ENCODE measurements at regions not wholly inside any gene's neighbourhood (a gene's known extent, or its start where the extent isn't known, plus 50 kb on each side); places are given as distances from the start of the nearest gene placed in this dataset.

- TF ChIP-seq MEF2A (IDR thresholded peaks at IDR 0.05; ENCODE audit: insufficient read depth, low read depth, low read length) = no peak
- TF ChIP-seq NFIC (IDR thresholded peaks at IDR 0.05; ENCODE audit: low read depth, low read length) = peak; percentile 25; the same call in 1 of the 2 replicates
- TF ChIP-seq PAX5 (IDR thresholded peaks at IDR 0.05; ENCODE audit: borderline replicate concordance, low read depth, low read length) = 0 out of 2 replicates have a peak, but pooled peaks have one; percentile 9
- peak; percentile 53 for TF ChIP-seq ATF2 (IDR thresholded peaks at IDR 0.05; ENCODE audit: low read length)
- no peak for TF ChIP-seq USF1 (IDR thresholded peaks at IDR 0.05; ENCODE audit: borderline replicate concordance, extremely low read length, insufficient read depth, low read depth, low read length)
These were observed 301.5 kb upstream of the MGAT5 start (continued) for GRCh38 chr2:133952420-133952819.

GRCh38 chr2:133952896-133953295 is 301.0 kb upstream of the MGAT5 start:
- Histone ChIP-seq H4K20me1 (ENCODE audit: control insufficient read depth, insufficient read depth) (no peaks in the 10 kb centered on the region), H3K4me3 (no peak overlapping the region), H3K4me1 (ENCODE audit: control insufficient read depth, insufficient read depth, low read length) (peaks cover 46% of the 10 kb centered on the region), H3K27me3 (replicated peaks in 1 of 2; ENCODE audit: control insufficient read depth in 2 of 2, insufficient read depth in 2 of 2, low read length in 1 of 2) (no peaks in the 10 kb centered on the region), H3K9me3 (replicated peaks; ENCODE audit: control insufficient read depth, insufficient read depth, low read length) (no peaks in the 10 kb centered on the region; the same call in 2 of the 3 replicates), H3K79me2 (ENCODE audit: control insufficient read depth, insufficient read depth, low read length) (no peaks in the 10 kb centered on the region), H3K4me2 (ENCODE audit: control insufficient read depth, insufficient read depth) (peak overlapping the region; percentile 66), H2AFZ (ENCODE audit: control insufficient read depth, low read depth, low read length) (peak overlapping the region; percentile 31), H3K36me3 (ENCODE audit: control insufficient read depth in 2 of 2, insufficient read depth in 2 of 2, low read length in 1 of 2) (no peaks in the 10 kb centered on the region), H3K9ac (ENCODE audit: control insufficient read depth, insufficient read depth, low read length) (no peak overlapping the region), H3K27ac (ENCODE audit: control insufficient read depth, insufficient read depth) (peak overlapping the region; percentile 42)
- FAIRE-seq = no peak
- SMC1A ChIA-PET (ENCODE audit: uncharacterized antibody, unreplicated experiment) = interaction anchor here (1.0 kb wide), 2 partner anchors 142 to 166 kb away, joined by 3 read pairs; no protein-coding TSS in a partner anchor
- POLR2A ChIA-PET = interaction anchor here (1.3 kb wide), 1 partner anchor 16 kb away, joined by 3 read pairs; no protein-coding TSS in a partner anchor
- CTCF ChIA-PET = interaction anchor here (1.0 to 1.5 kb wide), 4 partner anchors 11 to 48 kb away, joined by 3 read pairs; no protein-coding TSS in a partner anchor
- ATAC-seq = peak; percentile 28
- BruUV-seq (replicated peaks) = no TSS peak
- RAD21 ChIA-PET (ENCODE audit: unreplicated experiment) = interaction anchor here (0.9 to 2.3 kb wide), 6 partner anchors 9 to 459 kb away, joined by 3 to 7 read pairs (median 4); no protein-coding TSS in a partner anchor
- 11% methylated on average over 4 of the region's 4 CpGs for WGBS (ENCODE audit: insufficient coverage, insufficient replicate concordance, low lambda C conversion rate, missing lambda C conversion rate)
- no peak for DNase-seq (ENCODE audit: low read depth, low spot score)
- in situ Hi-C loops (cut with MboI) (no loop called here), intact Hi-C loops (cut with micrococcal nuclease; ENCODE audit: unreplicated experiment) (loop anchor here (2.0 to 10.0 kb wide), 3 partner anchors 69 to 282 kb away; no protein-coding TSS in a partner anchor)
- no peak for TF ChIP-seq NBN (IDR thresholded peaks at IDR 0.05)
- no peak for TF ChIP-seq SIN3A (IDR thresholded peaks at IDR 0.05; ENCODE audit: low read depth, low read length)
- TF ChIP-seq EP300 (IDR thresholded peaks at IDR 0.05; ENCODE audit: borderline replicate concordance in 1 of 2, control insufficient read depth in 1 of 2, low read depth in 2 of 2, low read length in 2 of 2) = no peak
- TF ChIP-seq SMC3 (IDR thresholded peaks at IDR 0.05; ENCODE audit: borderline replicate concordance, low read length) = no peak
- TF ChIP-seq NRF1 (conservative IDR thresholded peaks at IDR 0.05; ENCODE audit: low read depth, low read length) = no peak
- no peak for TF ChIP-seq KLF5 (IDR thresholded peaks at IDR 0.05; ENCODE audit: partially characterized antibody)
- TF ChIP-seq ZNF622 (IDR thresholded peaks at IDR 0.05) = no peak
- no peak for TF ChIP-seq ZSCAN29 (IDR thresholded peaks at IDR 0.05)
- no peak for TF ChIP-seq TAF1 (IDR thresholded peaks at IDR 0.05; ENCODE audit: borderline replicate concordance, low read depth, low read length)
- TF ChIP-seq TCF3 (IDR thresholded peaks at IDR 0.05; ENCODE audit: borderline replicate concordance, insufficient read depth, low read depth, low read length) = no peak
- no peak for TF ChIP-seq USF2 (IDR thresholded peaks at IDR 0.05; ENCODE audit: borderline replicate concordance, low read depth, low read length)

Measured in GM12878 (cell line).